Mammary epithelial cell (primary cell): ENCODE measurements at regions not wholly inside any gene's neighbourhood (a gene's known extent, or its start where the extent isn't known, plus 50 kb on each side); places are given as distances from the start of the nearest gene placed in this dataset.

Experiments used
- CTCF ChIP-seq, 2 donors: IDR thresholded peaks in 1 of 2; conservative IDR thresholded peaks in 1 of 2; 2 replicates each; pipeline ENCODE4 v1.5.1; 2011 to 2012; ENCODE audit warnings: inconsistent platforms in 2 of 2, low read length in 2 of 2, mild to moderate bottlenecking in 2 of 2, control low read depth in 1 of 2, low read depth in 1 of 2; ENCODE audit not compliant: insufficient read depth in 1 of 2; ENCODE audit errors: extremely low read depth in 1 of 2
- EZH2 ChIP-seq: IDR thresholded peaks from 2 replicates; pipeline ENCODE4 v1.6.1; 2012; ENCODE audit warnings: low read length, inconsistent platforms, borderline replicate concordance

GRCh38 chr15:38920966-38921365 is 356.4 kb upstream of the RASGRP1 start:
- no peak for TF ChIP-seq CTCF (conservative IDR thresholded peaks at IDR 0.05 in 1 of 2, IDR thresholded peaks at IDR 0.05 in 1 of 2; ENCODE audit: extremely low read depth in 1 of 2, insufficient read depth in 1 of 2, low read depth in 1 of 2, low read length in 2 of 2)
- TF ChIP-seq EZH2: no peak
